Karpas-422 (cell line): ENCODE measurements at regions not wholly inside any gene's neighbourhood (a gene's known extent, or its start where the extent isn't known, plus 50 kb on each side); places are given as distances from the start of the nearest gene placed in this dataset.

ENCODE experiments used
- DNase-seq: peaks from one replicate; pipeline ENCODE4 v3.0.0-alpha.2; 2015
- H2AFZ ChIP-seq: fragments of 200-600 bp; sonication (generic); 2 replicates; pipeline ENCODE4 v1.6.1; 2014; ENCODE audit warnings: antibody characterized with exemption, low read length, mixed read lengths
- H3K27ac ChIP-seq: fragments of 200-600 bp; sonication (generic); 2 replicates; pipeline ENCODE4 v1.5.1; 2014; ENCODE audit warnings: mild to moderate bottlenecking, low read length, moderate library complexity
- H3K27me3 ChIP-seq: fragments of 200-600 bp; sonication (generic); 2 replicates; pipeline ENCODE4 v1.6.1; 2014; ENCODE audit warnings: low read length, mixed read lengths
- H3K36me3 ChIP-seq: fragments of 200-600 bp; sonication (generic); 2 replicates; pipeline ENCODE4 v1.6.1; 2014; ENCODE audit warnings: low read length, mixed read lengths; ENCODE audit not compliant: insufficient read depth
- H3K4me1 ChIP-seq: fragments of 200-600 bp; sonication (generic); 2 replicates; pipeline ENCODE4 v1.6.1; 2014; ENCODE audit warnings: mild to moderate bottlenecking, low read length, mixed read lengths
- H3K4me2 ChIP-seq: fragments of 200-600 bp; sonication (generic); 2 replicates; pipeline ENCODE4 v1.6.1; 2014; ENCODE audit warnings: low read length, low read depth, mild to moderate bottlenecking; ENCODE audit not compliant: poor library complexity, severe bottlenecking
- H3K4me3 ChIP-seq: fragments of 200-600 bp; sonication (generic); 2 replicates; pipeline ENCODE4 v1.5.1; 2014; ENCODE audit warnings: mild to moderate bottlenecking, antibody characterized with exemption, low read length, mixed read lengths
- H3K79me2 ChIP-seq: fragments of 200-600 bp; sonication (generic); 2 replicates; pipeline ENCODE4 v1.6.1; 2014; ENCODE audit warnings: mild to moderate bottlenecking, low read length, mixed read lengths
- H3K9ac ChIP-seq: fragments of 200-600 bp; sonication (generic); 2 replicates; pipeline ENCODE4 v1.6.0; 2014; ENCODE audit warnings: low read length
- H3K9me2 ChIP-seq: fragments of 200-600 bp; sonication (generic), shearing (Covaris generic); replicated peaks from 2 replicates; pipeline ENCODE4 v1.6.0; 2014; ENCODE audit warnings: mild to moderate bottlenecking, low read length, moderate library complexity; ENCODE audit not compliant: insufficient read depth
- H3K9me3 ChIP-seq: fragments of 300-700, 200-600 bp; sonication (generic); 2 replicates; pipeline ENCODE4 v1.6.1; 2014; ENCODE audit warnings: low read length, mixed read lengths
- H4K20me1 ChIP-seq: fragments of 200-600 bp; sonication (generic); 2 replicates; pipeline ENCODE4 v1.6.1; 2014; ENCODE audit warnings: mild to moderate bottlenecking, antibody characterized with exemption, low read length, low read depth; ENCODE audit not compliant: insufficient read depth

- Histone ChIP-seq H3K4me3 (no peak overlapping the region), H3K4me2 (no peak overlapping the region), H3K79me2 (no peaks in the 10 kb centered on the region), H3K9me3 (peaks cover 22% of the 10 kb centered on the region), H3K27me3 (no peaks in the 10 kb centered on the region), H2AFZ (no peak overlapping the region), H3K9me2 (no peaks in the 10 kb centered on the region), H3K27ac (no peak overlapping the region), H3K9ac (no peak overlapping the region), H4K20me1 (no peaks in the 10 kb centered on the region), H3K36me3 (no peaks in the 10 kb centered on the region), H3K4me1 (no peaks in the 10 kb centered on the region)
- DNase-seq, result no peak
Observed at GRCh38 chr2:76288146-76288545, 577.4 kb upstream of the GCFC2 start.

- H3K79me2 ChIP-seq, result no peaks in the 10 kb centered on the region
- H3K9me3 ChIP-seq, result peaks cover 13% of the 10 kb centered on the region
- H3K9me2 ChIP-seq, result no peaks in the 10 kb centered on the region
- H3K4me1 ChIP-seq, result no peaks in the 10 kb centered on the region
- no peak overlapping the region for H2AFZ ChIP-seq
- H3K27me3 ChIP-seq, result no peaks in the 10 kb centered on the region
- no peaks in the 10 kb centered on the region for H3K36me3 ChIP-seq
- DNase-seq, result no peak
- H3K4me3 ChIP-seq, result no peak overlapping the region
- H3K9ac ChIP-seq, result no peak overlapping the region
- no peak overlapping the region for H3K27ac ChIP-seq
- no peak overlapping the region for H3K4me2 ChIP-seq
- no peaks in the 10 kb centered on the region for H4K20me1 ChIP-seq
Observed at GRCh38 chr2:76283350-76283749, 572.6 kb upstream of the GCFC2 start.

DNA sequence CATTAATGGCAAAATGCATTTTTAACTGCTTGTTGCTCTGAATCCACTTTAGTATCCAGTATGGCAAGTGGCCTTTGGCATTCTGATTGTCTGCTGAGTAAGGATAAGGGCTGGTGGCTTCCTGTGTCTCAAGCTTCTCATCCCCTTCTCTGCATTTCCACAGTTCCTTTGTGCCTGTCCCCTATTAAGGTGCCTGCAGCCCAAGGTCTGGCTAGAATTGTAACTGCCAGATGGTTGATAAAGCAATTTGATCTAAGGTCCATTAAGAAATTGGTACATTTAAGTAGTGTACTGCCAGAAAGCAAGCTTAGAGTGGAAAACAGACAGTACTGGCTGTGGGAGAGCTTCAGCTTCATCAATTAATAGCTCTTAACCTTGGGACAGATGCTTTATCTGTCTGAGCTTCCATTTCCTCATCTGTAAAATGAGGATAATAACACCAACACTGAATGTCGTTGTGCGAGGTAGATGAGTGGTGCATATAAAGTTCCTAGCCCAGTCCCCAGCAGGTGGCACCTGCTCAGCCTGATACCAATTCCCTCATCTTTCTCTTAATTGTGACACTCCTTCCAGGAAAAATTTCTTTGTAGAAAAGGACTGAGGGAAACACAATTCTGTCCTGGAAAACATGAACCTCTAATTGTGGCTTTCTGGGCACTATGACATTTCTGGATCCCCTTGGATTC is 570.6 kb upstream of the GCFC2 start:
- no peaks in the 10 kb centered on the region for H4K20me1 ChIP-seq
- H3K9me2 ChIP-seq, result no peaks in the 10 kb centered on the region
- H2AFZ ChIP-seq, result no peak overlapping the region
- H3K9ac ChIP-seq, result no peak overlapping the region
- no peaks in the 10 kb centered on the region for H3K79me2 ChIP-seq
- no peak overlapping the region for H3K4me2 ChIP-seq
- H3K36me3 ChIP-seq, result no peaks in the 10 kb centered on the region
- H3K27me3 ChIP-seq, result no peaks in the 10 kb centered on the region
- H3K27ac ChIP-seq, result no peak overlapping the region
- H3K4me1 ChIP-seq, result no peaks in the 10 kb centered on the region
- peaks cover 13% of the 10 kb centered on the region; the same call in 1 of the 2 replicates for H3K9me3 ChIP-seq
- no peak for DNase-seq
- no peak overlapping the region for H3K4me3 ChIP-seq

DNA sequence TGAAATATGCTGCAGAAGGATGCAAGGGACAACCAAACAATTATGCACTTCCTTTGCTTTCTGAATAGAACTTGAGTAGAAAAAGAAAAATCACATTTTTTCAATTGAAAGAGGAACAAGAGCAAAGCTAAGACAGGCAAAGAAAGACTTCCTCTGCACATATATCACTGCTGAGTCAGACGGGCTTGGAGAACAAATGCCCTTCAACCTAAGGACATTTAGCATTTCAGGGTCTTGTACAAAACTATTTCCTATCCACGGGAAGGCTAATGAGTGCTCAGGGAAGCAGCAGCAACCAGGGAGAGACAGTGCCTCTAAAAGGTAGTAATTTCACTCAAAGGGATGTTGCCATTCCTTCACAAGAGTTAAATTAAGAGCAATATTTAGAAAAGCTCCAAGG is 570.0 kb upstream of the GCFC2 start:
- H3K9me3 ChIP-seq, result peaks cover 13% of the 10 kb centered on the region; the same call in 1 of the 2 replicates
- no peaks in the 10 kb centered on the region for H3K36me3 ChIP-seq

DNA sequence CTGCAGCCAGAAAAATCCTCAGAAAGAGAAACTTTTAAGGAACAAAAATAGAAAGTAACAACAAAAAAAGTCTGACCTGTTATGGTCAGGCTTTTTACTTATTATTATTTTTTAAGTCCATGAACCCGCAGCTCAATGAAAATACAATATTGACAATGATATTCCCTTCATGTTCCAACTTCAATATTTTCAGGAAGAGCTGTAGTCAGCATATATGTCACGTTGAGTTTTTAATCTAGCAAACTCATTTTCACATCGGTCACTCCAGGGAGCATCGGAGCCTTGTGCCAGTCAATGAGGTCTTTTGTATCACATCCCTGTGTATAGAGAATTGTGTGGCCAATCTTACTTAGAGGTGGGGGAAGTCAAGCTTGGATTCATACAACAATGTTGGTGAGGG is 568.4 kb upstream of the GCFC2 start:
- Histone ChIP-seq H3K9me3 (peaks cover 13% of the 10 kb centered on the region), H3K27me3 (no peaks in the 10 kb centered on the region), H3K27ac (no peak overlapping the region), H3K36me3 (no peaks in the 10 kb centered on the region), H3K79me2 (no peaks in the 10 kb centered on the region), H3K4me2 (no peak overlapping the region), H2AFZ (no peak overlapping the region), H3K4me1 (no peaks in the 10 kb centered on the region), H3K9me2 (no peaks in the 10 kb centered on the region), H3K9ac (no peak overlapping the region), H3K4me3 (no peak overlapping the region), H4K20me1 (no peaks in the 10 kb centered on the region)
- DNase-seq, result no peak

More for the DNA sequence above, 570.0 kb upstream of the GCFC2 start:
- H3K27ac ChIP-seq, result no peak overlapping the region
- no peaks in the 10 kb centered on the region for H3K27me3 ChIP-seq
- no peaks in the 10 kb centered on the region for H4K20me1 ChIP-seq
- no peaks in the 10 kb centered on the region for H3K9me2 ChIP-seq
- DNase-seq, result no peak
- H3K9ac ChIP-seq, result no peak overlapping the region
- H3K4me3 ChIP-seq, result no peak overlapping the region
- no peaks in the 10 kb centered on the region for H3K4me1 ChIP-seq
- no peaks in the 10 kb centered on the region for H3K79me2 ChIP-seq
- H3K4me2 ChIP-seq, result no peak overlapping the region
- no peak overlapping the region for H2AFZ ChIP-seq

DNA sequence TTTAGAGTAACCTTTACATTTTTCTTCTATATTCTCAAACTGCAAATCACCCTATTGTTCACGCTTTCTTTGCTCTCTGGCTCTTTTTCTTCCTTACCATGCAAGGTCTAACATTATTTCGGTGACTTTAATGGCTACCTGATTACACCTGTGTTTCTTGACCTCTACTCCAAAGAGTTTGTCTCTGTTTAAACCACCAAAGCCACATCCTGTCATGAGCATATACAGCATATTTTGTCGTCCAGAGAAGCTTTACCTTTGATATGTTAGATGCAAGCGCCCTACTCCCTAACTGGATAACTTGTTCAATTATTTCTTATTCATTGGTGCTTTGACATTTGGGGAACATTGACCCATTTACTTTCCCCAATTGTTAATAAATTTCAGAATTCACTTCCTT is 565.1 kb upstream of the GCFC2 start:
- H3K27me3 ChIP-seq, result no peaks in the 10 kb centered on the region

GRCh38 chr2:76274676-76275075 is 564.0 kb upstream of the GCFC2 start:
- no peaks in the 10 kb centered on the region for H3K79me2 ChIP-seq
- no peaks in the 10 kb centered on the region for H3K36me3 ChIP-seq
- no peak overlapping the region for H3K4me2 ChIP-seq
- no peak overlapping the region for H2AFZ ChIP-seq
- DNase-seq, result no peak
- H4K20me1 ChIP-seq, result no peaks in the 10 kb centered on the region
- H3K9me3 ChIP-seq, result peaks cover 38% of the 10 kb centered on the region
- H3K4me1 ChIP-seq, result no peaks in the 10 kb centered on the region
- H3K9me2 ChIP-seq, result no peaks in the 10 kb centered on the region
- H3K27ac ChIP-seq, result no peak overlapping the region
- H3K9ac ChIP-seq, result no peak overlapping the region
- H3K4me3 ChIP-seq, result no peak overlapping the region
- no peaks in the 10 kb centered on the region for H3K27me3 ChIP-seq

More for the DNA sequence above, 565.1 kb upstream of the GCFC2 start:
- H3K27ac ChIP-seq, result no peak overlapping the region
- H3K9me2 ChIP-seq, result no peaks in the 10 kb centered on the region
- no peak overlapping the region for H3K9ac ChIP-seq
- no peak overlapping the region for H3K4me3 ChIP-seq
- H3K36me3 ChIP-seq, result no peaks in the 10 kb centered on the region
- H3K79me2 ChIP-seq, result no peaks in the 10 kb centered on the region
- no peaks in the 10 kb centered on the region for H4K20me1 ChIP-seq
- no peak for DNase-seq
- no peak overlapping the region for H3K4me2 ChIP-seq
- H3K9me3 ChIP-seq, result peaks cover 27% of the 10 kb centered on the region
- no peak overlapping the region for H2AFZ ChIP-seq
- no peaks in the 10 kb centered on the region for H3K4me1 ChIP-seq

DNA sequence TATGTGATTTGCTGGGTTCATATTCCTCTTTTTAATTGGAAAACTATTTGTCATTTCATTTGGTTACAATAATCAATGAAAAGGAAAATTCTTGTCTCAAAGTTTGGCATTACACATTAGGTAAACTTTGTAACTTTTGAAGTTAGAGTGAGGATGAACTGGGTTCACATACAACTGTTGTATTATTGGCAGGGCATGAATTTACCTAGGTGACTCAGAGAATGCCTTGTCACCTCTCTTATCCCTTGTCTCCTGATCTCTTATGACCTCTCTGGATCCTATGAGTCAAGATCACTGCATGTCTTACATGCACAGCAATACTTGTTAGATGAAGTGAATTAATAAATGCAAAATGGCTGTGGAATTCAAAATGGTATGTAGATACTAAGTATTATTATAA is 563.4 kb upstream of the GCFC2 start:
- Histone ChIP-seq H3K9ac (no peak overlapping the region), H3K4me3 (no peak overlapping the region), H3K4me2 (no peak overlapping the region), H3K27ac (no peak overlapping the region), H2AFZ (no peak overlapping the region), H3K4me1 (no peaks in the 10 kb centered on the region), H3K36me3 (no peaks in the 10 kb centered on the region), H4K20me1 (no peaks in the 10 kb centered on the region), H3K27me3 (no peaks in the 10 kb centered on the region), H3K9me2 (no peaks in the 10 kb centered on the region), H3K9me3 (peaks cover 41% of the 10 kb centered on the region), H3K79me2 (no peaks in the 10 kb centered on the region)
- DNase-seq, result no peak
